HUES64 (cell line): ENCODE measurements at regions not wholly inside any gene's neighbourhood (a gene's known extent, or its start where the extent isn't known, plus 50 kb on each side); places are given as distances from the start of the nearest gene placed in this dataset.

ENCODE experiments used
- H3K27ac ChIP-seq: 2 replicates; pipeline ENCODE4 v1.7.0; 2013; ENCODE audit warnings: low read depth, low read length, inconsistent platforms
- H3K27me3 ChIP-seq: 2 replicates; pipeline ENCODE4 v1.6.1; 2013; ENCODE audit warnings: mild to moderate bottlenecking, low read length; ENCODE audit not compliant: insufficient read depth
- H3K36me3 ChIP-seq: 2 replicates; pipeline ENCODE4 v1.6.1; 2013; ENCODE audit warnings: mild to moderate bottlenecking, low read length; ENCODE audit not compliant: insufficient read depth
- H3K4me1 ChIP-seq: 2 replicates; pipeline ENCODE4 v1.6.1; 2013; ENCODE audit warnings: mild to moderate bottlenecking, low read length, moderate library complexity; ENCODE audit not compliant: insufficient read depth
- H3K4me3 ChIP-seq: 2 replicates; pipeline ENCODE4 v1.5.1; 2013; ENCODE audit warnings: mild to moderate bottlenecking, low read length, moderate library complexity
- H3K9ac ChIP-seq: 2 replicates; pipeline ENCODE4 v1.6.1; 2013; ENCODE audit warnings: mild to moderate bottlenecking, low read depth, low read length
- H3K9me3 ChIP-seq: 2 replicates; pipeline ENCODE4 v1.6.1; 2013; ENCODE audit warnings: low read depth, low read length; ENCODE audit not compliant: insufficient read depth
- WGBS: fragments of 150-250, 120-280 bp; methylation state at CpG from one replicate; pipeline ENCODE4 v1.1.7; 2013; ENCODE audit warnings: missing lambda C conversion rate; 5-methylcytosine and 5-hydroxymethylcytosine counted together

- no peaks in the 10 kb centered on the region for H3K27me3 ChIP-seq
- H3K27ac ChIP-seq = no peak overlapping the region
- H3K4me1 ChIP-seq = peaks cover 16% of the 10 kb centered on the region
- H3K4me3 ChIP-seq = no peak overlapping the region
- H3K36me3 ChIP-seq = no peaks in the 10 kb centered on the region
- H3K9me3 ChIP-seq = peaks cover 3% of the 10 kb centered on the region; the same call in 1 of the 2 replicates
- H3K9ac ChIP-seq = no peak overlapping the region
Observed at GRCh38 chr4:123846561-123846960, 450.0 kb downstream of the SPRY1 start.

GRCh38 chr4:123848606-123849005 lies 452.0 kb downstream of the SPRY1 start:
- Histone ChIP-seq H3K9me3 (peaks cover 3% of the 10 kb centered on the region; the same call in 1 of the 2 replicates), H3K27me3 (no peaks in the 10 kb centered on the region), H3K27ac (no peak overlapping the region), H3K36me3 (no peaks in the 10 kb centered on the region), H3K4me1 (peaks cover 5% of the 10 kb centered on the region; the same call in 1 of the 2 replicates), H3K4me3 (no peak overlapping the region), H3K9ac (no peak overlapping the region)
- 88% methylated on average over 1 of the region's 1 CpG for WGBS

GRCh38 chr4:123849495-123849894 lies 452.9 kb downstream of the SPRY1 start:
- Histone ChIP-seq H3K27me3 (no peaks in the 10 kb centered on the region), H3K9me3 (no peaks in the 10 kb centered on the region), H3K4me1 (peaks cover 5% of the 10 kb centered on the region; the same call in 1 of the 2 replicates), H3K36me3 (no peaks in the 10 kb centered on the region), H3K9ac (no peak overlapping the region), H3K27ac (no peak overlapping the region), H3K4me3 (no peak overlapping the region)
- 100% methylated on average over 1 of the region's 1 CpG for WGBS

GRCh38 chr4:123851521-123851920 lies 454.9 kb downstream of the SPRY1 start:
- no peaks in the 10 kb centered on the region for H3K27me3 ChIP-seq
- no peaks in the 10 kb centered on the region for H3K36me3 ChIP-seq
- H3K4me1 ChIP-seq = peaks cover 13% of the 10 kb centered on the region
- no peak overlapping the region for H3K4me3 ChIP-seq
- no peak overlapping the region for H3K27ac ChIP-seq
- no peaks in the 10 kb centered on the region for H3K9me3 ChIP-seq
- no peak overlapping the region for H3K9ac ChIP-seq
- 96% methylated on average over 3 of the region's 3 CpGs for WGBS

GRCh38 chr4:123853651-123854050 lies 457.1 kb downstream of the SPRY1 start:
- H3K27ac ChIP-seq = no peak overlapping the region
- no peaks in the 10 kb centered on the region for H3K9me3 ChIP-seq
- no peak overlapping the region for H3K4me3 ChIP-seq
- H3K36me3 ChIP-seq = no peaks in the 10 kb centered on the region
- no peak overlapping the region for H3K9ac ChIP-seq
- H3K27me3 ChIP-seq = no peaks in the 10 kb centered on the region
- WGBS = 91% methylated on average over 2 of the region's 3 CpGs
- H3K4me1 ChIP-seq = peaks cover 31% of the 10 kb centered on the region

- peak overlapping the region; percentile 61; the same call in 1 of the 2 replicates for H3K9ac ChIP-seq
- H3K9me3 ChIP-seq = no peaks in the 10 kb centered on the region
- no peaks in the 10 kb centered on the region for H3K36me3 ChIP-seq
- WGBS = 22% methylated on average over 9 of the region's 9 CpGs
- H3K27ac ChIP-seq = peak overlapping the region; percentile 68; the same call in 1 of the 2 replicates
- H3K4me1 ChIP-seq = peaks cover 27% of the 10 kb centered on the region
- peak overlapping the region; percentile 16; the same call in 1 of the 2 replicates for H3K4me3 ChIP-seq
- no peaks in the 10 kb centered on the region for H3K27me3 ChIP-seq
Observed at GRCh38 chr4:123856689-123857545, 460.3 kb downstream of the SPRY1 start.

- no peak overlapping the region for H3K9ac ChIP-seq
- H3K27me3 ChIP-seq = no peaks in the 10 kb centered on the region
- peaks cover 27% of the 10 kb centered on the region for H3K4me1 ChIP-seq
- H3K36me3 ChIP-seq = no peaks in the 10 kb centered on the region
- H3K27ac ChIP-seq = no peak overlapping the region
- H3K4me3 ChIP-seq = no peak overlapping the region
- WGBS = 83% methylated on average over 1 of the region's 1 CpG
- H3K9me3 ChIP-seq = no peaks in the 10 kb centered on the region
Observed at GRCh38 chr4:123858465-123858864, 461.9 kb downstream of the SPRY1 start.

GRCh38 chr4:123862812-123863211 lies 466.2 kb downstream of the SPRY1 start:
- Histone ChIP-seq H3K9ac (no peak overlapping the region), H3K9me3 (peaks cover under 1% of the 10 kb centered on the region; the same call in 1 of the 2 replicates), H3K4me3 (no peak overlapping the region), H3K27ac (no peak overlapping the region), H3K36me3 (no peaks in the 10 kb centered on the region), H3K27me3 (no peaks in the 10 kb centered on the region), H3K4me1 (peaks cover 6% of the 10 kb centered on the region; the same call in 1 of the 2 replicates)
- WGBS = 93% methylated on average over 4 of the region's 4 CpGs

GRCh38 chr4:123866796-123867195 lies 470.2 kb downstream of the SPRY1 start:
- Histone ChIP-seq H3K4me3 (no peak overlapping the region), H3K4me1 (peaks cover 10% of the 10 kb centered on the region; the same call in 1 of the 2 replicates), H3K9ac (no peak overlapping the region), H3K9me3 (peaks cover 4% of the 10 kb centered on the region; the same call in 1 of the 2 replicates), H3K27me3 (no peaks in the 10 kb centered on the region), H3K36me3 (no peaks in the 10 kb centered on the region), H3K27ac (no peak overlapping the region)
- 98% methylated on average over 2 of the region's 2 CpGs for WGBS

GRCh38 chr4:123867910-123868587 lies 471.5 kb downstream of the SPRY1 start:
- H3K27ac ChIP-seq = no peak overlapping the region
- H3K36me3 ChIP-seq = no peaks in the 10 kb centered on the region
- H3K9ac ChIP-seq = no peak overlapping the region
- H3K9me3 ChIP-seq = peaks cover 4% of the 10 kb centered on the region; the same call in 1 of the 2 replicates
- H3K4me1 ChIP-seq = peaks cover 10% of the 10 kb centered on the region; the same call in 1 of the 2 replicates
- H3K4me3 ChIP-seq = no peak overlapping the region
- no peaks in the 10 kb centered on the region for H3K27me3 ChIP-seq
